Hematopoietic multipotent progenitor cell treated with erythropoietin and hydrocortisone succinate and interleukin-3 and kit ligand, for 8 days (in vitro differentiated cells): ENCODE measurements at regions not wholly inside any gene's neighbourhood (a gene's known extent, or its start where the extent isn't known, plus 50 kb on each side); places are given as distances from the start of the nearest gene placed in this dataset.

Experiments used
- DNase-seq: peaks from one replicate; pipeline ENCODE4 v3.0.0-alpha.2; 2015

DNA sequence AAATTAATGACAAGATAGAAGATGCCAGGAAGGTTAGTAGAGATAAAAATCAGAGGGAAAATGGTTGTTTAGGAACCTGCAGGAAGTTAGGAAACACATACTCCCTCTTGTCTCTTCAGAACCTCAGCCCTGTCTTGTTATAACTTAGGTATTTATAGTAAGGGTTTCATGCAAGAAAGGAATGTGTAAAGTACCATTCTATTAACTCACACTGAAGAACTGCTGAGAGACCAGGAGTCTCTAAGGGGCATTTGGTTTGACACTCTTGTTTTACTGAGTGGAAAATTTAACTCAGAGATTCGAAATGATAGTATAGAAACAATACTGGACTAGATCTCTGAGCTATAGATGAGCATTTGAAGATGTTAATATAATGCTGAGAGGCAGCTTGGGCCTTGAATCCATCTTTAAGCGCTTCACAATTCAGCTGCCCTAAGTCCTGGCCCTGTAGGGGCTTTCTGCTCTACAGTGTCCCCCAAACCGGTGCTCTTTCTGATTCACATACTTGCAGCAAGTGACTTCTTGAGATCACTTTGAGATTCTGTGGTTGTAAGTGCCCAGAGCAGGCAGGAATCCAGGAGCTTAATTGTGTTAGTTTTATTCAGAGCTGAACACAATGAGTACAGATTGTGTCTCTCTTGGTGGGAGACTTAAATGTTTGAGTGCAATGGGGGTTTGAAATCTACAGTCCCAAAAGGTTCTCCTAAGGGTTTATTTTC lies 235.0 kb upstream of the RGPD4 start:
- no peak for DNase-seq

DNA sequence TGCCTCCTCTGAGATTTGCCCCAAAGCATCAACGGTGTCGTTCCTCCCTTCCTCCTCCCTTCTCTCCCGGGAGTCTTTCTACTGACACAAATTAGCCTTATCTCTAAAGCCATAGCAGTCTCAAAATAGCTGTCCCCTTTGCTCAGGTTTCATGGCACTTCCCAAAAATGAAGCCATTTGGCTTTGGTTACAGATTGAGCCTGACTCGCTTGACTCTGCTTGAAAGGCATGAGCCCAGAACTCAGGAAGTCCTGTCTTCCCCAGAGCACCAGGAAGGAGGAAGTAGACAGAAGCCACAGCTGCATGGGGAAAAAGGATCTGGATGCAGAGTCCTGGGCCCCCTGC lies 234.4 kb upstream of the RGPD4 start:
- no peak for DNase-seq

DNA sequence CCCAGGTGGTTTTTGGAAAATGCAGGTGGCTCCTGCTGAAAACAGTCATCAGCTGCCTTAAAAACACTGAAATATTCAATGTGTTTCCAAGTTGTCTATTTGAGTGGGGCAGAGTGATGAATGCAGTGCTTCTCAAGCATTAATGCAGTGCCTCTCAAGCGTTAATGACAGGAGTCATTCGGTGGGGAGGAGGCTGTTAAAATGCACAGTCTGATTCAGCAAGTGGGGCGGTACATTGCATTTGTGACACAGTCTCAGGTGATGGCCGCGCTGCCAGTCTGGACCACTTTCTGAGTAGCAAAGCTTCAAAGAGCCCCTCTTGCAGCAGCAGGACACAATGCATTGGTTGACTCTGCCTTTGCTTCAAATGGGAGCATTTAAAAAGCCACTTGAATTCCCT lies 231.4 kb upstream of the RGPD4 start:
- DNase-seq: no peak

DNA sequence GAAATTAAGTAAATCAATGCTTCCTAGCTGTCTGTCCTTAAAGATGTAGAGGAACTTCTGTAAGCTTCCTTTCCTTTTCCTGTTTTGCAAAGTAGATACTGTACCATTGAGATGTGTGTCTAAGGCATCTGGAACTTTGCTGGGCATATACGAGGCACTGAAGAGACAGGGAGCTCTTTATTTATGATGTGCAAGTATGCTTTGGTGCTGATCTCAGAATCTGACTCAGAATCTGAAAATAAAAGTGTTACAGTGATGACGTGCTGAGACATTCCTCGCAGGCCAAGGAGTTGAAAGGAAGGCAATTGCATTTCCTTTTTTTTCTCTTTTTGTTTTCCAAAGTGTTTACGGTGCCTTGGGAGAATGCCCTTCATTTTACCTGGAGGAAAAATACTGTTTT lies 230.9 kb upstream of the RGPD4 start:
- DNase-seq: no peak

- no peak for DNase-seq
Observed at GRCh38 chr2:107597507-107597906, 229.2 kb upstream of the RGPD4 start.

- DNase-seq: no peak
Observed at GRCh38 chr2:107602801-107603200, 223.9 kb upstream of the RGPD4 start.

- no peak for DNase-seq
Observed at GRCh38 chr2:107607054-107607453, 219.6 kb upstream of the RGPD4 start.

GRCh38 chr2:107607473-107607872 lies 219.2 kb upstream of the RGPD4 start:
- no peak for DNase-seq

GRCh38 chr2:107615039-107615438 lies 211.7 kb upstream of the RGPD4 start:
- no peak for DNase-seq

DNA sequence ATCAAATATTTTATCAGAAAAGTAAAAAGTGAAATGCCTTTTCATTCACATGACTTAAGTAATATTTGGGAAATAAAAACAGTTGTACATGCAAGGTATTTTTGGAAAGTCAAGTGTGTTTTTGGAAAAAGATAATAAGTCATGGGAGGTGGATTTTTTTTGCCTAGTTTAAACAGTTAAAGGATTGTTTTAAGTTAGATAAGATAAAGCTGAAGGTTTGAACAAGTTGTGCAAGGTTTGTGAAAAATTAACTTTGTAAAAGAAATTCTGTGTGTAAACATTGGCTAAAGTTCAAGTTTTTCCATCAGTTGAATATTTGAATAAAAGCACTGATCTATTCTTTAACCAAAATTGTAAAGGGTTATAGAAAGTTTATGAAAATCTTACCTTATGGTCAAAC lies 207.9 kb upstream of the RGPD4 start:
- no peak for DNase-seq

GRCh38 chr2:107621186-107622165 lies 205.2 kb upstream of the RGPD4 start:
- peak; percentile 71 for DNase-seq

DNA sequence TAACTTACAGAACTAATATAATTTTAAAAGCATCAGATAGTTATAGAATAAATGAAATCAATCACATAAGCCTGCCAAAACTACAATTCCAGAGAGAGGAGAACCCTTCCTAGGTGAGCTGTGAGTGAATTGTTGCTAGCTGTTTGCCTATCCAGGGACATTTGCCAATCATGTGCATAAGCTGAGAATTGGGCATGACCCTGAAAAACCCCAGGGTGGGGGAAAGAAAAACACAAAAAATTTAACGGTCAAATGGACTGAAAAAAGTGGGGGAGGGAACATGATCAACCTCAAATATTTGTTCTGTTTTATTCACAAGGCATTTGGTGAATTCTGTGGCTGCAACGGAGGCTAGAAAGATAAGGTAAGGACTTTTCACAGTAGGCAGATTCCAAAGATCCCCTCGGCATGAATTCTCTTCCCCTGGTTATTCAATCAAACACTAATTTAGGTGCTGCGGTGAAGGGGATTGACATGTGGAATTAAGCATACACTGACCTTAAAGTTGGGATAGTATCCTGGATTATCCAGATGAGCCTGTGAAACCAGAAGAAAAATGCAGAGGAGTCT lies 203.9 kb upstream of the RGPD4 start:
- DNase-seq: no peak

DNA sequence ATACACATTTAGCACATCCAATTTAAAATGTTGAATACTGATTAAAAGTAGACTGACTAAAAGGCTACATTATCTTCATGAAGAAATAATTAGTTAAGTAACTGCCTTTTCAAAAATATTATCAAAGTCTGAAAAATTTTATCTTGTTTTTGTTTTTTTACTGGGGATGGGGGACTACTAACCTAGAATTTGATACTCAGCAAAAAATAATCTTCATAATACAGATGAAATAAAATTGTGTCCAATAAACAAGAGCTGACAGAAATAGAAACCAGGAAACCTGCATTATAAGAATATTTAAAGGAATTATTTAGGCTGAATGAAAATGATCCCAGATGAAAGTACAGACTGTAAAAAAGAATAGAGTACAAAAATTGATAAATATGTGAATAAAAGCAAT lies 200.7 kb upstream of the RGPD4 start:
- no peak for DNase-seq

- no peak for DNase-seq
Observed at GRCh38 chr2:107627164-107627563, 199.5 kb upstream of the RGPD4 start.

- no peak for DNase-seq
Observed at GRCh38 chr2:107627926-107628325, 198.8 kb upstream of the RGPD4 start.

- DNase-seq: peak; percentile 11
Observed at GRCh38 chr2:107633580-107634147, 193.0 kb upstream of the RGPD4 start.

GRCh38 chr2:107634172-107634571 lies 192.5 kb upstream of the RGPD4 start:
- DNase-seq: no peak

GRCh38 chr2:107635883-107636282 lies 190.8 kb upstream of the RGPD4 start:
- no peak for DNase-seq

GRCh38 chr2:107645586-107645985 lies 181.1 kb upstream of the RGPD4 start:
- DNase-seq: no peak

DNA sequence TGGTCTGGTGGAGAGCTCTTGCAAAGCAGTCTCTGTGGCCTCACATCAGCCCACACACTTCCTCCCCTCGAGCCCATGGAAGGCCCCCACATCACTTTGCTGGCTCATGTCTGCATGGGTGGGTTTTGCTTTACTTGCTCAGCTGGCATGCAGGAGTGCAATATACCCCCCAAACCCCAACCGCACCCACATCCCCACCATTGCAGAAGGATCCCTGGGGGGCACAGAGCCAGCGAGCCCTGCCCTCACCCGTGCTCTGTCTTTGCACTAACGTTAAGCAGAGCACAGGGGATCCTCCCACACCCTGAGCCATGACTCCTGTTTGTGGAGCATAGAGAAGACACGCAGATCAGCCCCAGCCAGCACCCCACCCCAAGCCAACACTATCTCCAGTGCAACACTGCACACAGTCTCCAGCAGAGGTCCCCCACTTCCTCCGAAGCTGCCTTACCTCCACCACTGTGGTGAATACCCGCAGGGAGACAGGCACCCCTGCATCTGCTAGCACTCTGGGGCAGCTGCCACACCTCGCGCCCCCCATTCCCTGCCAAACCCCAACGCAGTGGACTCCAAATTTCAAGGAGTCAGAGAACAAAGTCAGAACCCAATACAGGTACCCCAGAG lies 177.8 kb upstream of the RGPD4 start:
- peak; percentile 45 for DNase-seq

GRCh38 chr2:107657049-107657448 lies 169.6 kb upstream of the RGPD4 start:
- no peak for DNase-seq

GRCh38 chr2:107663632-107664031 lies 163.1 kb upstream of the RGPD4 start:
- DNase-seq: no peak

DNA sequence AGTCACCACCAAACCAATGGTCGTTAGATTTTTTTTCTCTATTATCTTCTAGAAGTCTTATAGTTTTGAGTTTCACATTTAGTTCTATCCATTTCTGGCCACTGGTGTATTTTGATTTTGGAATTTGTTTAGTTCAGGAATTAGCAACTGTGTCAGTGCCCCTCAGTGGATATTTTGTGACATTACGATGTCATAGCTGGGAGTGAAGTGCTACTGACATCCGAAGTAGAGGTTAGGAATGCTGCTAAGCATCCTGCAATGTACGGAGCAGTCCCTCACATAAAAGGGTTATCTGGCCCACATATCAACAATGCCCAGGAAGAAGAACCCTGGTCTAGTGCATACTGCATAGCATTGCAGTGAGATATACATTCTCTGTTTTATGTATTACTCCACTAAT lies 157.4 kb upstream of the RGPD4 start:
- peak; percentile 6 for DNase-seq
